IMR-90 (cell line): ENCODE measurements at regions not wholly inside any gene's neighbourhood (a gene's known extent, or its start where the extent isn't known, plus 50 kb on each side); places are given as distances from the start of the nearest gene placed in this dataset.

Source experiments
- ATAC-seq: fragments of 200-7000 bp; cut with Tn5 transposase; 2 replicates; pipeline ENCODE4 v1.9.1; 2020; ENCODE audit warnings: low read depth, mild to moderate bottlenecking, moderate library complexity
- BruUV-seq: library from RNA; stranded (reverse); fragments of 400-500 nt; replicated peaks from 2 replicates; lab custom pipeline; 2021; lab: Mats Ljungman, UMichigan
- CTCF ChIA-PET: fragments of 300-600 bp; formaldehyde crosslinking; extraction: SDS; loops from one replicate; lab custom pipeline; 2021; ENCODE audit warnings: antibody characterized with exemption; lab: Yijun Ruan, JAX
- POLR2A ChIA-PET: fragments of 300-600 bp; sonication (Branson Sonifier 250); formaldehyde crosslinking; loops from one replicate; lab custom pipeline; 2022; ENCODE audit warnings: antibody characterized with exemption; ENCODE audit not compliant: unreplicated experiment; lab: Charles Lee
- DNase-seq: peaks from one replicate; pipeline ENCODE4 v3.0.0; 2013
- H2AFZ ChIP-seq: replicated peaks from 2 replicates; pipeline ENCODE3; 2013; ENCODE audit warnings: low read length, mild to moderate bottlenecking; ENCODE audit not compliant: poor library complexity
- H2AK5ac ChIP-seq: 2 replicates; pipeline ENCODE4 v1.6.1; 2013; ENCODE audit warnings: low read depth, low read length, inconsistent platforms
- H2AK9ac ChIP-seq: replicated peaks from 2 replicates; pipeline ENCODE3; 2013; ENCODE audit warnings: mild to moderate bottlenecking, low read depth, low read length, moderate library complexity; ENCODE audit not compliant: poor library complexity
- H2BK120ac ChIP-seq: 2 replicates; pipeline ENCODE4 v1.6.1; 2013; ENCODE audit warnings: low read depth, low read length, inconsistent platforms
- H2BK15ac ChIP-seq: 3 replicates; pipeline ENCODE4 v1.6.1; 2013; ENCODE audit warnings: low read depth, low read length, inconsistent platforms
- H2BK20ac ChIP-seq: 2 replicates; pipeline ENCODE4 v1.6.1; 2013; ENCODE audit warnings: low read depth, mild to moderate bottlenecking, inconsistent platforms, low read length, moderate library complexity
- H2BK5ac ChIP-seq: 2 replicates; pipeline ENCODE4 v1.6.1; 2013; ENCODE audit warnings: mild to moderate bottlenecking, low read depth, low read length, inconsistent platforms; ENCODE audit not compliant: poor library complexity, severe bottlenecking
- H3K14ac ChIP-seq: replicated peaks from 2 replicates; pipeline ENCODE4 v1.6.1; 2013; ENCODE audit warnings: low read depth, low read length, inconsistent platforms
- H3K18ac ChIP-seq: 2 replicates; pipeline ENCODE4 v1.6.1; 2013; ENCODE audit warnings: low read depth, low read length, control low read depth
- H3K23ac ChIP-seq: 2 replicates; pipeline ENCODE4 v1.6.1; 2013; ENCODE audit warnings: low read depth, low read length, inconsistent platforms
- H3K27ac ChIP-seq: 2 replicates; pipeline ENCODE4 v1.5.1; 2013; ENCODE audit warnings: mild to moderate bottlenecking, control low read depth, low read length; ENCODE audit not compliant: insufficient read depth
- H3K27me3 ChIP-seq: 2 replicates; pipeline ENCODE4 v1.6.1; 2013; ENCODE audit warnings: low read length; ENCODE audit not compliant: control insufficient read depth, insufficient read depth
- H3K36me3 ChIP-seq: 2 replicates; pipeline ENCODE4 v1.6.1; 2013; ENCODE audit warnings: low read length, mixed read lengths; ENCODE audit not compliant: control insufficient read depth, insufficient read depth
- H3K4ac ChIP-seq: 2 replicates; pipeline ENCODE4 v1.6.1; 2013; ENCODE audit warnings: low read depth, low read length, inconsistent platforms
- H3K4me1 ChIP-seq: 2 replicates; pipeline ENCODE4 v1.6.1; 2013; ENCODE audit warnings: low read length, mixed read lengths; ENCODE audit not compliant: control insufficient read depth, insufficient read depth
- H3K4me2 ChIP-seq: 2 replicates; pipeline ENCODE4 v1.6.1; 2013; ENCODE audit warnings: low read depth, mild to moderate bottlenecking, control low read depth, low read length, moderate library complexity
- H3K4me3 ChIP-seq: 2 replicates; pipeline ENCODE4 v1.5.1; 2013; ENCODE audit warnings: low read depth, mild to moderate bottlenecking, control low read depth, low read length, moderate library complexity; ENCODE audit not compliant: insufficient read depth
- H3K56ac ChIP-seq: 2 replicates; pipeline ENCODE4 v1.6.1; 2013; ENCODE audit warnings: low read length, inconsistent platforms; ENCODE audit not compliant: insufficient read depth; ENCODE audit errors: extremely low read depth
- H3K79me1 ChIP-seq, 2 experiments: 2 replicates each; pipeline ENCODE4 v1.6.1; 2013; ENCODE audit warnings: low read length in 2 of 2, inconsistent platforms in 1 of 2, low read depth in 1 of 2
- H3K9ac ChIP-seq: 2 replicates; pipeline ENCODE4 v1.6.1; 2013; ENCODE audit warnings: low read depth, low read length, control low read depth
- H3K9me1 ChIP-seq: 2 replicates; pipeline ENCODE4 v1.6.1; 2013; ENCODE audit warnings: low read length, inconsistent platforms; ENCODE audit not compliant: insufficient read depth
- H3K9me3 ChIP-seq: 2 replicates; pipeline ENCODE4 v1.6.1; 2013; ENCODE audit warnings: low read length; ENCODE audit not compliant: control insufficient read depth, insufficient read depth
- H4K20me1 ChIP-seq: 2 replicates; pipeline ENCODE4 v1.6.1; 2013; ENCODE audit warnings: low read length, inconsistent platforms; ENCODE audit not compliant: insufficient read depth
- H4K5ac ChIP-seq: 2 replicates; pipeline ENCODE4 v1.6.1; 2013; ENCODE audit warnings: mild to moderate bottlenecking, low read depth, low read length, control low read depth
- H4K8ac ChIP-seq, 2 experiments: 2 replicates each; pipeline ENCODE4 v1.6.1; 2013; ENCODE audit warnings: low read depth in 2 of 2, low read length in 2 of 2, control low read depth in 1 of 2, inconsistent platforms in 1 of 2
- H4K91ac ChIP-seq: 2 replicates; pipeline ENCODE4 v1.6.1; 2013; ENCODE audit warnings: low read depth, low read length, inconsistent platforms; ENCODE audit not compliant: insufficient read depth
- BHLHE40 ChIP-seq: fragments of 150-350 bp; IDR thresholded peaks from 2 replicates; pipeline ENCODE4 v1.6.1; 2016; ENCODE audit warnings: mild to moderate bottlenecking, low read depth, low read length
- CEBPB ChIP-seq: IDR thresholded peaks from 2 replicates; pipeline ENCODE4 v1.6.1; 2012; ENCODE audit warnings: low read depth, low read length, improper control_type of control experiment
- FOS ChIP-seq: fragments of 150-350 bp; IDR thresholded peaks from 2 replicates; pipeline ENCODE4 v1.6.1; 2016; ENCODE audit warnings: low read depth, low read length
- NFE2L2 ChIP-seq: fragments of 150-350 bp; IDR thresholded peaks from 2 replicates; pipeline ENCODE4 v1.6.1; 2016; ENCODE audit warnings: low read depth, mild to moderate bottlenecking, low read length
- RAD21 ChIP-seq: IDR thresholded peaks from 2 replicates; pipeline ENCODE4 v1.6.1; 2012; ENCODE audit warnings: low read length, improper control_type of control experiment
- WGBS, 2 experiments: methylation state at CpG; one replicate each; pipeline versions ENCODE4 v1.1.5 to v1.1.7; 2013; ENCODE audit warnings: missing lambda C conversion rate in 2 of 2; ENCODE audit not compliant: insufficient read length in 1 of 2; ENCODE audit errors: extremely low coverage in 2 of 2; 5-methylcytosine and 5-hydroxymethylcytosine counted together
- dilution Hi-C: fragments of 300-500 bp; cut with HindIII; formaldehyde crosslinking; loops from one replicate; pipeline ENCODE4 v1.14.3; 2018; ENCODE audit warnings: low sequenced_read_pairs; ENCODE audit not compliant: unreplicated experiment
- in situ Hi-C: fragments of 300-500 bp; cut with MboI; formaldehyde crosslinking; loops from 3 replicates; pipeline ENCODE4 v1.14.3; 2019; ENCODE audit warnings: low sequenced_read_pairs, inconsistent platforms, mixed read lengths
- intact Hi-C: fragments of 100-400 bp; cut with micrococcal nuclease; formaldehyde crosslinking; loops from 2 replicates; pipeline ENCODE4 v1.10.0; 2022
- TF ChIP-seq, protein P1 (sequence below): fragments of 150-350 bp; IDR thresholded peaks from 2 replicates; pipeline ENCODE4 v1.6.1; 2016; ENCODE audit warnings: low read depth, mild to moderate bottlenecking, low read length, moderate library complexity, borderline replicate concordance

DNA sequence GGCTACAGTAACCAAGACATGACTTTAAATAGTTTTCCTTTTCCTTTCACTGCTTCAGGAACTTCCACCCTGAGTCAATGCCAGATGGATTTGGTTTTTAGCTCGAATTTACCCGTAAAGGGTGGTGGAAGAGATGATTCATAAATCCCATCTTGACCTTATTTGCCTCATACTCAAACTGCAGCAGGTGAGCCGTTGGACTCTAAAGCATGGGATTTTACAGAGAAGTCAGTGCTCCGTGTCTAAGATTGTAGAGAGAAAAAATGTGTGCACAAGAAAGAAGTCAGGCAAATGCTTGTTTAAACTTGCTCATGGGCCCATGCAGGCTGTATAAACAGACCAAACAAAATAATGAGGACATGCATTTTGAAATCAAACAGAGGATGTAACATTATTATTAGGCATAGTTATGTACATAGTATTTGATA is 369.7 kb upstream of the TRIB2 start:
- no peak overlapping the region for H3K4ac ChIP-seq
- no peak overlapping the region for H3K56ac ChIP-seq
- WGBS, 2 experiments = no CpG with 5 or more reads among the region's 4 CpGs
- H4K20me1 ChIP-seq = no peaks in the 10 kb centered on the region
- POLR2A ChIA-PET = no interaction called here
- H4K5ac ChIP-seq = no peak overlapping the region
- H3K79me1 ChIP-seq = no peaks in the 10 kb centered on the region
- intact Hi-C loops = no loop called here
- no peaks in the 10 kb centered on the region for H3K36me3 ChIP-seq
- in situ Hi-C loops = no loop called here
- H3K18ac ChIP-seq = no peak overlapping the region
- H3K4me3 ChIP-seq = no peak overlapping the region
- no peak overlapping the region for H3K14ac ChIP-seq
- ATAC-seq (no peak; the same call in 1 of the 2 replicates), DNase-seq (peak; percentile 31)
- CTCF ChIA-PET = interaction anchor here (0.8 kb wide), 1 partner anchor 26 kb away, joined by 3 read pairs; no protein-coding TSS in a partner anchor
- H2BK5ac ChIP-seq = no peak overlapping the region
- no TSS peak for BruUV-seq
- dilution Hi-C loops = no loop called here
- H2AK9ac ChIP-seq = no peak overlapping the region
- no peak overlapping the region for H3K4me2 ChIP-seq
- no peak overlapping the region for H2AFZ ChIP-seq
- H3K27me3 ChIP-seq = 0 out of 2 replicates have a peak, but pooled peaks cover 1% of the 10 kb centered on the region
- no peak overlapping the region for H2BK120ac ChIP-seq
- H2BK15ac ChIP-seq = no peak overlapping the region
- H3K9ac ChIP-seq = no peak overlapping the region
- H3K9me1 ChIP-seq = no peaks in the 10 kb centered on the region
- no peaks in the 10 kb centered on the region for H3K4me1 ChIP-seq
- H3K9me3 ChIP-seq = no peaks in the 10 kb centered on the region
- no peak overlapping the region for H3K23ac ChIP-seq
- H4K91ac ChIP-seq = no peak overlapping the region
- no peak overlapping the region for H2BK20ac ChIP-seq
- no peak overlapping the region for H2AK5ac ChIP-seq
- TF ChIP-seq NFE2L2 (no peak), BHLHE40 (no peak), RAD21 (no peak), CEBPB (no peak), FOS (no peak)
- TF ChIP-seq, protein P1, sequence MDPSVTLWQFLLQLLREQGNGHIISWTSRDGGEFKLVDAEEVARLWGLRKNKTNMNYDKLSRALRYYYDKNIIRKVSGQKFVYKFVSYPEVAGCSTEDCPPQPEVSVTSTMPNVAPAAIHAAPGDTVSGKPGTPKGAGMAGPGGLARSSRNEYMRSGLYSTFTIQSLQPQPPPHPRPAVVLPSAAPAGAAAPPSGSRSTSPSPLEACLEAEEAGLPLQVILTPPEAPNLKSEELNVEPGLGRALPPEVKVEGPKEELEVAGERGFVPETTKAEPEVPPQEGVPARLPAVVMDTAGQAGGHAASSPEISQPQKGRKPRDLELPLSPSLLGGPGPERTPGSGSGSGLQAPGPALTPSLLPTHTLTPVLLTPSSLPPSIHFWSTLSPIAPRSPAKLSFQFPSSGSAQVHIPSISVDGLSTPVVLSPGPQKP = no peak
- H4K8ac ChIP-seq = no peak overlapping the region
- no peak overlapping the region for H3K27ac ChIP-seq
